H54 (cell line): ENCODE measurements at regions not wholly inside any gene's neighbourhood (a gene's known extent, or its start where the extent isn't known, plus 50 kb on each side); places are given as distances from the start of the nearest gene placed in this dataset.

ENCODE experiments used
- DNase-seq: peaks from one replicate; pipeline ENCODE4 v3.0.0; 2011; ENCODE audit warnings: low spot score, mixed read lengths; ENCODE audit not compliant: insufficient read length
- FAIRE-seq: peaks from 3 replicates; lab custom pipeline; 2011; peaks lifted over from hg19 to GRCh38; lab: Jason Lieb, UNC
- POLR2A ChIP-seq: IDR thresholded peaks from 2 replicates; pipeline ENCODE4 v1.6.1; 2011; ENCODE audit warnings: low read depth, mild to moderate bottlenecking, low read length

DNA sequence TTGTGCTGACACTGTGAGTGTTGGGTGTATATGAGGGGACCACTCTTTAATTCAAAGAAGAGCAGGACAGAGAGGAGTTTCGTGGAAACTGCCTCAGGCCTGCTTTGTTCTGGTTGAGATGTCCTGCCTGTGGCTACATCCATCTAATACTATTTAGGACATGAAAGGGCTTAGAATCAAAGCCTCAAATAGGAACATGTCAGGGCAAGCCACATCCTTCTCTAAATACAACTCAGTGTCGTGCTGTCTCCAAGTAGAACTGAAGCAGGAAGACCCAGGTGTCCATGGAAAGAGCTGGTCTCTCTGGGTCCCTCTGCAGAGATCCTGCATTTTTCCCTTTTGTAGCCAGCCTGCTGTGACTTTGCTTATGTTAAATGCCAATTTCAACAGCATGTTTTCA is 156.2 kb upstream of the UMPS start:
- no peak for DNase-seq
- FAIRE-seq, result no peak
- TF ChIP-seq POLR2A, result no peak

GRCh38 chr3:124576565-124577493 is 153.4 kb upstream of the UMPS start:
- no peak for TF ChIP-seq POLR2A
- DNase-seq, result no peak
- no peak for FAIRE-seq

- DNase-seq (no peak), FAIRE-seq (no peak)
- no peak for TF ChIP-seq POLR2A
Measured at GRCh38 chr3:124577494-124578167, 152.6 kb upstream of the UMPS start.

- no peak for TF ChIP-seq POLR2A
- no peak for DNase-seq
- FAIRE-seq, result no peak
Measured at GRCh38 chr3:124579641-124580040, 150.6 kb upstream of the UMPS start.

DNA sequence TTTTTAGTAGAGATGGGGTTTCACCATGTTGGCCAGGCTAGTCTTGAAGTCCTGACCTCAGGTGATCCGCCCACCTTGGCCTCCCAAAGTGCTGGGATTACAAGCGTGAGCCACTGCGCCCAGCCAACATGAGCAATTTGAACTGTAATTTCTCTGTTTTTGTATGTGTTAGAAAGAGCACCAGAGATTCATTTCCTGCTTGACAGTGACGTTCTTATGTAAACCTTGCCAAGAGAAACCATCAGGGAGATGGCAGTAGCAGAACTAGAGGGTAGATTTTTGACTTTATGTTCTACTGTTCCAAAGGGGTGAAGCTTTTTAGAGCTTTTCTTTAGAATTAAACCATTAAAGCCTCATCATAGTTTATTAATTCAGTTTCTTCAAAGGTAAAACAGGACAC is 148.1 kb upstream of the UMPS start:
- DNase-seq, result no peak

DNA sequence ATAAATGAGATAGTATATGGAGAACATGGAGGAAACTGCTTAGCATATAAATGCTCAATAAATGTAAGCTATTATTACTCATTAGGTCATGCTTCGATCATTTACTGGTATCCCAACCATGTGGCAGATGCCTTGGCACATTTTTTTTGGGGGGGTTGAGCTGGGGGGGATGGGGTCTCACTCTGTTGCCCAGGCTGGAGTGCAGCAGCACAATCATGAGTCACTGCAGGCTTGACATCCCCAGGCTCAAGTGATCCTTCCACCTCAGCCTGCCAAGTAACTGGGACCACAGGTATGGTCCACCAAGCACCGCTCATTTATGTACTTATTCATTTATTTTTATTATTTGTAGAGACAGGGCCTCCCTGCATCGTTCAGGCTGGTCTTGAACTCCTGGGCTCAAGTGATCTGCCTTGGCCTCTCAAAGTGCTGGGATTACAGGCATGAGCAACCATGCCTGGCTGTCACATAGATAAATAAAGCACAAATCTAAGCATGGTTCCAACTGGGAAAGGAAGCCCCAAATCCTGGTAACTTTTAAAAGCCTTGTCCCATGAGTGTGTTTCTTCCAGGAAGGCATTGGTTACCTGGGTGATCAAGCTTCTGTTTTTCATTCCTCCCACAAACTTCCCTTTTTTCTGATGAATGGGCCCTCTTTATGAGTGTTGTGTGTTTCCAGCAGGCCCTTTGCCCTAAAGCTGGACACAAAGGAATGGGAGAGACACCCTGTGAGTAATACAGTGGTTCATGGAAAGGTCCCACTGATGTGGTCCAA is 147.4 kb upstream of the UMPS start:
- no peak for TF ChIP-seq POLR2A
- DNase-seq (no peak), FAIRE-seq (no peak)

More for the DNA sequence above, 148.1 kb upstream of the UMPS start:
- no peak for FAIRE-seq
- TF ChIP-seq POLR2A, result no peak

DNA sequence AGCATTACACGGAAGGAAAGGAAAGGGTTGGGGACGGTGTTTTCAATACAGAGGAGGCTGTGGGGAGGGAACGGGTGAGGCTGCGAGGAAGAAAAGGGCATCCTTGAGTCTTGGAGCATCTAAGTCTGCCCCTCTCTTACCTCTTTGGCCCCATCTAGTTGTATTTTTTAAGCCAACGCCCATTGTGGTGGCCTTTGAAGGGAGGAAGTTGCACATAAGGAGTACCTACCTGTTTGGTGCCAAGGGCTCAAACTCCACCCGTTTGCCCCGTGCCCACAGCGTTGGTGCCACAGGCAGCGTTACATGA is 146.1 kb upstream of the UMPS start:
- DNase-seq (no peak), FAIRE-seq (no peak)
- no peak for TF ChIP-seq POLR2A

DNA sequence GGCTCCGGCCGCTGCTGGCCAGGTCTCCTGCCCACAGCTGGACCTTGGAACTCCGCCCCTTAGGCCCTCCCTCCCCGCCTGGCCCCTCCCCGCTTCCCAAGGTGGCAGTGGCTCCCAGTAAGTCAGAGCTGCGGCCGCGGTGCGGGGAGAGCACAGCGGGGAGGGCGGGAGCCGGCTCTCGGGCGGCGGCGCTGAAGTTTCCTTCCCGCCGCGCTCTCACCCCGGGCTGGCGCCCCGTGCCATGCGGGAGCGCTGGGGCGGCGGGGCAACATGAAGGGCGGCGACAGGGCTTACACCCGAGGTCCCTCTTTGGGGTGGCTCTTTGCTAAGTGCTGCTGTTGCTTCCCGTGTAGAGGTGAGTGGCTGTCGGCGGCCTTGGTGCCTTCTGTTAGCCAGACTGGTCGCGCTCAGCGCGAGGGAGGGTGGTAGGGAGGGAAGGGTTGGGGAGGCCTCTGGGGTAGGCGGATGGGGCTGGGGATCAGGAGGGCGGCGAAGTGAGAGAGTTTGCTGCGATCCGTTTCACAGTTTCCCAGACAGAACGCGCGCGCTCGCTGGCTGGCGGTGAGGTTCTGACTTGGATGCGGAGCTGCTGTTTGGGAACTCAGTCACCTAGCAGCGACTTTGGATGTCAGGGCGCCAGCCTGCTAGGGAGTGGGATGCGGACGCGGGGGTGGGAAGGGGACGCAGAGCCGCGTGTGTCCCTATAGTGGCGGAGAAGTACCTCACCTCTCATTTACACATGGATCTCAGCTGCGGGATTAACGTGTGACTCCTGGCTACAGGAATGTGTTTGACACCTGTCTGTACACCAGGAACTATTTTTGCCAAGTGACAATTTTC is 145.5 kb upstream of the UMPS start:
- DNase-seq (no peak), FAIRE-seq (no peak)
- no peak for TF ChIP-seq POLR2A

DNA sequence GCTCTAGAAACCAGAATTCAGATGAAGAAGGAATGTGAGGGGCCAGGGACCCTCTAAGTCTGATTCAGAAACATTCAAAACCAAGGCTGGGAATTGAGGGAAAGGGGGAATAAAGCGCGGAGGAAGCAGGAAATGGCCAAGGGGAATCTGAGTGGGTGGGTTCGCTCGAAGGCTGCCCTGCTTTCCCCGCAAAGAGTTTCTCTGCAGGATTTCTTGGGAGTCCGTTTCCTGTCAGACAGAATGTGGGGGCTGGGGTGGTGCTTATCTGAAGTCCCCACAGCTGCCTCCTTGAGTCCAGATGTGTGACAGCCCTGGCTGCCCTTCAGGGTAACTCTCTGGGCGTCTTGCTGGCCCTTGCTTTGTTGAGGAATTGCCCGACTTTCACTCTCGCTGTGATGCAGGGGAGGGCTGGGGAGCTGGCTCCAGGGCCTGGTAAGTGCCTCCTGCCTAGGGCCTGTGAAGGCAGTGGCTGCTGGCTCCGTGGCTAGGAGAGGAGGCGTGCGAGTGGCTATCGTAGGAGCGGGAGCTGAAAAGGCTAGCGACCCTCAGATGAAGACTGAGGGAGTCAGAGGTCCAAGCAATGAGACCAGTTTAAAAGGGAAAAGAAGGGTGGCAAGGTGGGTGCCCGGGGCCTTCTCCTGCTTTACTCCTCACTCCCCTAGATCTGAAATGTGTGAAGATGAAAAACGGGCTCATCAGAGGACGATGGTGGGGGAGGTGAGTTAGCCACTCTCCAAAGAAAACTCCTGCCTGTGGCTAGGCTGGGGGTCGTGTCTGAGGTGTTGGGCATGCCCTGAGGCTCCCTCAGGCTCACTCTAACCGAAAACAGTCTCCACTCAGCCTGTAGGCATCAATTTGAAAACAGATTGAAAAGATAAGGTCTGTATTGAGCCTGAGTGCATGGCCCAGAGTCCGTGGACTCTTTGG is 143.9 kb upstream of the UMPS start:
- no peak for FAIRE-seq
- DNase-seq, result no peak
- TF ChIP-seq POLR2A, result no peak

- FAIRE-seq (no peak), DNase-seq (no peak)
- TF ChIP-seq POLR2A, result no peak
Measured at GRCh38 chr3:124587053-124587408, 143.2 kb upstream of the UMPS start.

DNA sequence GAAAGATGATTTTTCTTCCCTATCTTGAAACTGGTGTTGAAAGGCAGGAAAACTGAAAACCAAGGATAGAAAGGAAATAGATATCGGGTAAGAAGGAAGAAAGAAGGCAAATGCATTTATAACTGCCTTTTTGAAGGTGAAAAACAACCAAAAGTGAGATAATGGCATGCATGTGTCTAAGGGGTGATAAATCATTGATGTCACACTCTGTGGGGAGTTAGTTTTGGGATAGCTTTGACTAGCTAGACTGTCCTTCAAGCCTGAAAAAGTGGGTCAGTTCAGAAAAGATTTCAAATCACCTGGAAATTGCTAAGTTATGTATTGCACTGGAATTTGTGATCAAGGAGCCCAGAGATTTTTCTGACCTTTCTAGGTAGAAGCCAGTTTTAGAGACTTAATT is 142.2 kb upstream of the UMPS start:
- TF ChIP-seq POLR2A, result no peak
- DNase-seq (no peak), FAIRE-seq (no peak)

DNA sequence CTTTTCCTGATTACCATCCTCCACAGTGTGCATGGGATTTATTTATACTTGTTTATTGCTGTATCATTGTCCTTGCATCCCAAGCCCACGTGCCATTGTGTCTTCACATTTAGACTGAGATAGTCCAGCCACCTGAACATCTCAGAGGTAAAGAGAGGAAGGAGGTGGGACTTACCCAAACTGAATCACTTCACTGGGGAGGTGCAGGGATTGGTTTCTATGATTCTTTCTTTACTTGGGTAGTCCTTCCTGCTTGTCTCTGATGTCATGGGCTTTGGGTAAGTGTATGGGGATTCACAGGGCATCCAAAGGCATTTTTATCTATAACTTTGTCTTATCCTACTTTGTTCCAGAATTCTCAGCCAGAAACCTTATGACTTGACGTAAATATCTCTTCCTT is 141.5 kb upstream of the UMPS start:
- no peak for TF ChIP-seq POLR2A
- FAIRE-seq, result no peak
- no peak for DNase-seq
